DOHH2 (cell line): ENCODE measurements at regions not wholly inside any gene's neighbourhood (a gene's known extent, or its start where the extent isn't known, plus 50 kb on each side); places are given as distances from the start of the nearest gene placed in this dataset.

Experiments used
- CTCF ChIP-seq: fragments of 200-600 bp; sonication (generic); IDR thresholded peaks from one replicate; pipeline ENCODE4 v1.5.1; 2014; ENCODE audit warnings: antibody characterized with exemption, mild to moderate bottlenecking, low read depth, low read length; ENCODE audit not compliant: poor library complexity, severe bottlenecking
- EZH2phosphoT487 ChIP-seq: fragments of 200-600 bp; sonication (generic); IDR thresholded peaks from 2 replicates; pipeline ENCODE4 v1.6.1; 2017; ENCODE audit warnings: borderline replicate concordance, mild to moderate bottlenecking, antibody characterized with exemption, low read length, moderate library complexity, mixed read lengths

GRCh38 chr16:8452941-8453340, 137.4 kb downstream of the TMEM114 start:
- TF ChIP-seq CTCF = no peak
- TF ChIP-seq EZH2phosphoT487 = no peak
